H9 (cell line): ENCODE measurements at regions not wholly inside any gene's neighbourhood (a gene's known extent, or its start where the extent isn't known, plus 50 kb on each side); places are given as distances from the start of the nearest gene placed in this dataset.

Experiments used
- DNase-seq: peaks from one replicate; pipeline ENCODE4 v3.0.0-alpha.2; 2017
- H2AFZ ChIP-seq: one replicate; pipeline ENCODE4 v1.6.1; 2013; ENCODE audit warnings: mild to moderate bottlenecking, low read length, control low read depth, moderate library complexity
- H2AK5ac ChIP-seq: 2 replicates; pipeline ENCODE4 v1.6.1; 2013; ENCODE audit warnings: low read length, control low read depth, mixed read lengths; ENCODE audit not compliant: insufficient read length
- H2BK120ac ChIP-seq: one replicate; pipeline ENCODE4 v1.6.1; 2013; ENCODE audit warnings: low read depth, mild to moderate bottlenecking, low read length, control low read depth, inconsistent platforms; ENCODE audit not compliant: poor library complexity, severe bottlenecking
- H2BK12ac ChIP-seq: 2 replicates; pipeline ENCODE4 v1.6.1; 2013; ENCODE audit warnings: low read length, control low read depth, mixed read lengths, low read depth; ENCODE audit not compliant: insufficient read length
- H2BK15ac ChIP-seq: 2 replicates; pipeline ENCODE4 v1.6.1; 2013; ENCODE audit warnings: low read depth, low read length, control low read depth
- H2BK20ac ChIP-seq: one replicate; pipeline ENCODE4 v1.6.1; 2013; ENCODE audit warnings: low read depth, mild to moderate bottlenecking, low read length, control low read depth, inconsistent platforms; ENCODE audit not compliant: poor library complexity, severe bottlenecking
- H2BK5ac ChIP-seq: 2 replicates; pipeline ENCODE4 v1.6.1; 2013; ENCODE audit warnings: low read length, control low read depth, mixed read lengths; ENCODE audit not compliant: insufficient read length
- H3K14ac ChIP-seq: 2 replicates; pipeline ENCODE4 v1.6.1; 2013; ENCODE audit warnings: low read length, control low read depth; ENCODE audit not compliant: insufficient read depth
- H3K18ac ChIP-seq: 2 replicates; pipeline ENCODE4 v1.6.1; 2013; ENCODE audit warnings: low read depth, mild to moderate bottlenecking, mixed read lengths, low read length, control low read depth; ENCODE audit not compliant: insufficient read length
- H3K23ac ChIP-seq: 2 replicates; pipeline ENCODE4 v1.6.1; 2013; ENCODE audit warnings: low read length, control low read depth, mixed read lengths, low read depth; ENCODE audit not compliant: insufficient read length
- H3K23me2 ChIP-seq: 2 replicates; pipeline ENCODE4 v1.6.1; 2013; ENCODE audit warnings: low read depth, mild to moderate bottlenecking, mixed read lengths, low read length, control low read depth; ENCODE audit not compliant: insufficient read length, poor library complexity, severe bottlenecking
- H3K27ac ChIP-seq: 2 replicates; pipeline ENCODE4 v1.5.1; 2013; ENCODE audit warnings: low read length, control low read depth, mixed read lengths, low read depth; ENCODE audit not compliant: insufficient read length
- H3K27me3 ChIP-seq: 2 replicates; pipeline ENCODE4 v1.6.1; 2013; ENCODE audit warnings: low read length, control low read depth, inconsistent platforms; ENCODE audit not compliant: insufficient read depth
- H3K4ac ChIP-seq: 2 replicates; pipeline ENCODE4 v1.6.1; 2013; ENCODE audit warnings: low read depth, mild to moderate bottlenecking, control low read depth, inconsistent platforms, low read length, moderate library complexity
- H3K4me1 ChIP-seq: 2 replicates; pipeline ENCODE4 v1.6.1; 2013; ENCODE audit warnings: low read length, control low read depth, inconsistent platforms; ENCODE audit not compliant: insufficient read depth
- H3K4me2 ChIP-seq: 2 replicates; pipeline ENCODE4 v1.6.1; 2013; ENCODE audit warnings: low read length, control low read depth, mixed read lengths; ENCODE audit not compliant: insufficient read length, insufficient read depth
- H3K56ac ChIP-seq: 2 replicates; pipeline ENCODE4 v1.6.1; 2013; ENCODE audit warnings: low read depth, mild to moderate bottlenecking, mixed read lengths, low read length, control low read depth; ENCODE audit not compliant: insufficient read length
- H3K79me1 ChIP-seq: 2 replicates; pipeline ENCODE4 v1.6.1; 2013; ENCODE audit warnings: low read depth, mild to moderate bottlenecking, moderate library complexity, low read length, control low read depth, inconsistent platforms; ENCODE audit not compliant: insufficient read depth, poor library complexity, severe bottlenecking
- H3K79me2 ChIP-seq: 2 replicates; pipeline ENCODE4 v1.6.1; 2013; ENCODE audit warnings: low read length, control low read depth, inconsistent platforms; ENCODE audit not compliant: insufficient read depth
- H3K9ac ChIP-seq: 2 replicates; pipeline ENCODE4 v1.6.1; 2013; ENCODE audit warnings: low read length, control low read depth, mixed read lengths; ENCODE audit not compliant: insufficient read length; ENCODE audit errors: extremely low read depth
- H3K9me3 ChIP-seq: one replicate; pipeline ENCODE4 v1.6.1; 2013; ENCODE audit warnings: low read depth, low read length, inconsistent platforms; ENCODE audit not compliant: control insufficient read depth
- H3T11ph ChIP-seq: one replicate; pipeline ENCODE4 v1.6.1; 2013; ENCODE audit warnings: mild to moderate bottlenecking, low read length, control low read depth, inconsistent platforms
- H4K20me1 ChIP-seq: one replicate; pipeline ENCODE4 v1.6.1; 2013; ENCODE audit not compliant: control insufficient read depth, insufficient read length, insufficient read depth
- H4K5ac ChIP-seq: 2 replicates; pipeline ENCODE4 v1.6.1; 2013; ENCODE audit warnings: low read depth, mild to moderate bottlenecking, mixed read lengths, low read length, control low read depth; ENCODE audit not compliant: insufficient read length
- H4K8ac ChIP-seq: replicated peaks from 2 replicates; pipeline ENCODE4 v1.6.1; 2013; ENCODE audit warnings: low read length, control low read depth, mixed read lengths, low read depth; ENCODE audit not compliant: insufficient read length
- H4K91ac ChIP-seq: 2 replicates; pipeline ENCODE4 v1.6.1; 2013; ENCODE audit warnings: low read depth, mild to moderate bottlenecking, moderate library complexity, mixed read lengths, low read length, control low read depth; ENCODE audit not compliant: insufficient read length
- H3K27ac Mint-ChIP-seq, 3 experiments: 2 replicates in 2 of 3; 3 replicates in 1 of 3; pipeline ENCODE4 v1.8.0; 2020 to 2021; ENCODE audit warnings: mixed read lengths in 3 of 3, mild to moderate bottlenecking in 1 of 3, moderate library complexity in 1 of 3
- H3K27me3 Mint-ChIP-seq: 2 replicates; pipeline ENCODE4 v1.8.0; 2021; ENCODE audit warnings: low read depth, mild to moderate bottlenecking, moderate library complexity, mixed read lengths
- H3K36me3 Mint-ChIP-seq, 3 experiments: 2 replicates in 2 of 3; 3 replicates in 1 of 3; pipeline ENCODE4 v1.8.0; 2020 to 2021; ENCODE audit warnings: low read depth in 3 of 3, mixed read lengths in 3 of 3; ENCODE audit not compliant: insufficient read depth in 1 of 3
- H3K4me1 Mint-ChIP-seq, 2 experiments: 2 replicates each; pipeline ENCODE4 v1.8.0; 2020; ENCODE audit warnings: mixed read lengths in 2 of 2
- H3K4me3 Mint-ChIP-seq, 2 experiments: 2 replicates in 1 of 2; 3 replicates in 1 of 2; pipeline ENCODE4 v1.8.0; 2020 to 2021; ENCODE audit warnings: mild to moderate bottlenecking in 2 of 2, mixed read lengths in 2 of 2, moderate library complexity in 1 of 2
- H3K9me3 Mint-ChIP-seq, 2 experiments: 2 replicates in 1 of 2; 3 replicates in 1 of 2; pipeline ENCODE4 v1.8.0; 2020; ENCODE audit warnings: mild to moderate bottlenecking in 2 of 2, mixed read lengths in 2 of 2, moderate library complexity in 1 of 2
- WGBS: extraction: QIAGEN DNeasy Blood & Tissue Kit; methylation state at CpG from one replicate; pipeline ENCODE4 v1.1.7; 2013; ENCODE audit warnings: missing lambda C conversion rate, low lambda C conversion rate, mixed read lengths; ENCODE audit not compliant: insufficient read length; ENCODE audit errors: extremely low coverage; 5-methylcytosine and 5-hydroxymethylcytosine counted together
- TF ChIP-seq, protein P1 (sequence below): fragments of 200-600 bp; sonication (generic); conservative IDR thresholded peaks from 3 replicates; pipeline ENCODE4 v1.8.0; 2021; ENCODE audit warnings: antibody characterized with exemption, mild to moderate bottlenecking

DNA sequence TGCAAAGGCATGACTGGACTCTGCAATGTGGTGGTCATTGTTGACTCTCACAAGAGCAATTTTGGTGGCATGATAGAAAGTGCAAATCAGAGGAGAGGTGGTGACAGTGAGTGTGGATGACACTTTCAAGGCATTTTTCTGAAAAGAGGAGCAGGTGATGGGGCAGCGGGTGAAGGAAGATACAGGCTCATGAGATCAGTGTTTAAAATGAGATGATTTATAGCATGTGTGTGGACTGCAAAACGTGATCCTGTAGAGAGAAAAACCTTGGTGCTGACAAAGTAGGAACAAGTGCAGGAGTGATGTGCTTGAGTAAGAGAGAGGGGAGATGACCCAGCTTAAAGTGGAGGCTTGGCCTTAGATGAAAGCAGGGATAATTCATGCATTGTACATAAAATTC lies 171.2 kb upstream of the PPP2R2B start:
- H3K9me3 ChIP-seq, result no peaks in the 10 kb centered on the region
- H2BK20ac ChIP-seq, result no peak overlapping the region
- H3K18ac ChIP-seq, result no peak overlapping the region
- no peak overlapping the region for H4K91ac ChIP-seq
- Mint-ChIP-seq H3K36me3 (no peaks in the 10 kb centered on the region), H3K9me3 (no peaks in the 10 kb centered on the region), H3K4me3 (no peak overlapping the region), H3K27me3 (no peaks in the 10 kb centered on the region; the same call in 1 of the 2 replicates), H3K27ac (peak overlapping the region in 1 of 3 experiments; percentile 11; a peak in 1 of 7 replicates), H3K4me1 (peaks cover 6 to 9% of the 10 kb centered on the region in 2 experiments)
- no peak overlapping the region for H4K5ac ChIP-seq
- no peak overlapping the region for H2AK5ac ChIP-seq
- TF ChIP-seq, protein P1, sequence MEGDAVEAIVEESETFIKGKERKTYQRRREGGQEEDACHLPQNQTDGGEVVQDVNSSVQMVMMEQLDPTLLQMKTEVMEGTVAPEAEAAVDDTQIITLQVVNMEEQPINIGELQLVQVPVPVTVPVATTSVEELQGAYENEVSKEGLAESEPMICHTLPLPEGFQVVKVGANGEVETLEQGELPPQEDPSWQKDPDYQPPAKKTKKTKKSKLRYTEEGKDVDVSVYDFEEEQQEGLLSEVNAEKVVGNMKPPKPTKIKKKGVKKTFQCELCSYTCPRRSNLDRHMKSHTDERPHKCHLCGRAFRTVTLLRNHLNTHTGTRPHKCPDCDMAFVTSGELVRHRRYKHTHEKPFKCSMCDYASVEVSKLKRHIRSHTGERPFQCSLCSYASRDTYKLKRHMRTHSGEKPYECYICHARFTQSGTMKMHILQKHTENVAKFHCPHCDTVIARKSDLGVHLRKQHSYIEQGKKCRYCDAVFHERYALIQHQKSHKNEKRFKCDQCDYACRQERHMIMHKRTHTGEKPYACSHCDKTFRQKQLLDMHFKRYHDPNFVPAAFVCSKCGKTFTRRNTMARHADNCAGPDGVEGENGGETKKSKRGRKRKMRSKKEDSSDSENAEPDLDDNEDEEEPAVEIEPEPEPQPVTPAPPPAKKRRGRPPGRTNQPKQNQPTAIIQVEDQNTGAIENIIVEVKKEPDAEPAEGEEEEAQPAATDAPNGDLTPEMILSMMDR, result no peak
- H3T11ph ChIP-seq, result no peak overlapping the region
- no peak overlapping the region for H2BK120ac ChIP-seq
- no peak overlapping the region for H3K56ac ChIP-seq
- H3K27me3 ChIP-seq, result no peaks in the 10 kb centered on the region
- H3K79me1 ChIP-seq, result no peaks in the 10 kb centered on the region
- no peak overlapping the region for H4K8ac ChIP-seq
- no peak overlapping the region for H3K23ac ChIP-seq
- no peaks in the 10 kb centered on the region for H4K20me1 ChIP-seq
- H2BK5ac ChIP-seq, result no peak overlapping the region
- H3K79me2 ChIP-seq, result no peaks in the 10 kb centered on the region
- H2BK12ac ChIP-seq, result no peak overlapping the region
- H3K4me1 ChIP-seq, result no peaks in the 10 kb centered on the region
- no peak overlapping the region for H2BK15ac ChIP-seq
- no peak overlapping the region for H3K4ac ChIP-seq
- no peak overlapping the region for H3K14ac ChIP-seq
- no peaks in the 10 kb centered on the region for H3K23me2 ChIP-seq
- no peak overlapping the region for H2AFZ ChIP-seq
- H3K9ac ChIP-seq, result no peak overlapping the region
- DNase-seq, result no peak
- no peak overlapping the region for H3K27ac ChIP-seq
- no peak overlapping the region for H3K4me2 ChIP-seq
- no CpG with 5 or more reads among the region's 2 CpGs for WGBS
